GM23338 (cell line): ENCODE measurements at regions not wholly inside any gene's neighbourhood (a gene's known extent, or its start where the extent isn't known, plus 50 kb on each side); places are given as distances from the start of the nearest gene placed in this dataset.

Experiments
- ATAC-seq: fragments of 200-7000 bp; cut with Tn5 transposase; 3 replicates; pipeline ENCODE4 v1.9.1; 2020
- DNase-seq: peaks from one replicate; pipeline ENCODE4 v3.0.0-alpha.2; 2015; ENCODE audit warnings: low spot score
- H2AFZ ChIP-seq: fragments of 200-600 bp; sonication (generic); 2 replicates; pipeline ENCODE4 v1.8.0; 2016; ENCODE audit warnings: antibody characterized with exemption, mild to moderate bottlenecking, moderate library complexity
- H3F3A ChIP-seq: fragments of 200-600 bp; sonication (generic); replicated peaks from 2 replicates; pipeline ENCODE4 v1.8.0; 2017; ENCODE audit warnings: antibody characterized with exemption, mixed run types, low read depth
- H3K27ac ChIP-seq: fragments of 200-600 bp; sonication (generic); 2 replicates; pipeline ENCODE4 v1.6.1; 2016; ENCODE audit warnings: low read depth
- H3K27me3 ChIP-seq: fragments of 200-600 bp; sonication (generic); 2 replicates; pipeline ENCODE4 v1.8.0; 2016; ENCODE audit warnings: mild to moderate bottlenecking, mixed run types, moderate library complexity; ENCODE audit not compliant: insufficient read depth
- H3K36me3 ChIP-seq: fragments of 200-600 bp; sonication (generic); 2 replicates; pipeline ENCODE4 v1.8.0; 2016; ENCODE audit warnings: mild to moderate bottlenecking; ENCODE audit not compliant: insufficient read depth
- H3K4me1 ChIP-seq: fragments of 200-600 bp; sonication (generic); 2 replicates; pipeline ENCODE4 v1.8.0; 2016; ENCODE audit warnings: mild to moderate bottlenecking, moderate library complexity; ENCODE audit not compliant: insufficient read depth
- H3K4me2 ChIP-seq: fragments of 200-600 bp; sonication (generic); 2 replicates; pipeline ENCODE4 v1.7.1; 2017; ENCODE audit warnings: mixed run types
- H3K4me3 ChIP-seq: fragments of 200-600 bp; sonication (generic); 2 replicates; pipeline ENCODE4 v1.6.1; 2016; ENCODE audit warnings: mixed run types
- H3K79me2 ChIP-seq: fragments of 200-600 bp; sonication (generic); replicated peaks from 2 replicates; pipeline ENCODE4 v1.8.0; 2017; ENCODE audit warnings: mild to moderate bottlenecking; ENCODE audit not compliant: insufficient read depth
- H3K9me2 ChIP-seq: fragments of 200-600 bp; sonication (generic); 2 replicates; pipeline ENCODE4 v1.8.0; 2017; ENCODE audit not compliant: insufficient read depth
- H4K20me1 ChIP-seq: fragments of 200-600 bp; sonication (generic); replicated peaks from 2 replicates; pipeline ENCODE4 v1.8.0; 2017; ENCODE audit warnings: mild to moderate bottlenecking; ENCODE audit not compliant: insufficient read depth
- H3K27ac Mint-ChIP-seq: 2 replicates; pipeline ENCODE4 v1.8.0; 2020; ENCODE audit warnings: inconsistent platforms, mild to moderate bottlenecking, moderate library complexity, mixed read lengths
- H3K27me3 Mint-ChIP-seq: 3 replicates; pipeline ENCODE4 v1.8.0; 2022; ENCODE audit warnings: low read depth, mild to moderate bottlenecking, moderate library complexity, mixed read lengths, inconsistent platforms; ENCODE audit not compliant: insufficient read depth, poor library complexity
- H3K36me3 Mint-ChIP-seq: 3 replicates; pipeline ENCODE4 v1.8.0; 2021; ENCODE audit warnings: low read depth, mild to moderate bottlenecking, inconsistent platforms, moderate library complexity, mixed read lengths
- H3K4me1 Mint-ChIP-seq: 3 replicates; pipeline ENCODE4 v1.8.0; 2020; ENCODE audit warnings: mild to moderate bottlenecking, inconsistent platforms, mixed read lengths
- H3K4me3 Mint-ChIP-seq: 3 replicates; pipeline ENCODE4 v1.8.0; 2021; ENCODE audit warnings: moderate library complexity, mild to moderate bottlenecking, inconsistent platforms, mixed read lengths
- H3K9me3 Mint-ChIP-seq: 3 replicates; pipeline ENCODE4 v1.8.0; 2020; ENCODE audit warnings: moderate library complexity, mild to moderate bottlenecking, inconsistent platforms, mixed read lengths
- CREB1 ChIP-seq: fragments of 250-450 bp; sonication (Bioruptor Pico); IDR thresholded peaks from 2 replicates; pipeline ENCODE4 v1.5.0; 2020; ENCODE audit warnings: low read depth, mild to moderate bottlenecking, moderate library complexity
- CTCF ChIP-seq, 2 experiments: fragments of 200-600 bp in 1 of 2; sonication (generic) in 1 of 2; conservative IDR thresholded peaks; 2 replicates each; pipeline versions ENCODE4 v1.5.1 to v1.6.1; 2016 to 2017; ENCODE audit warnings: antibody characterized with exemption in 2 of 2, low read depth in 2 of 2, mild to moderate bottlenecking in 2 of 2, moderate library complexity in 1 of 2
- EZH2phosphoT487 ChIP-seq: fragments of 200-600 bp; sonication (generic); IDR thresholded peaks from one replicate; pipeline ENCODE4 v1.8.1; 2018; ENCODE audit warnings: antibody characterized with exemption; ENCODE audit not compliant: unreplicated experiment
- POLR2AphosphoS5 ChIP-seq: IDR thresholded peaks from 2 replicates; pipeline ENCODE4 v1.6.1; 2016; ENCODE audit warnings: antibody characterized with exemption, low read depth
- REST ChIP-seq: IDR thresholded peaks from one replicate; pipeline ENCODE4 v1.6.1; 2018; ENCODE audit warnings: antibody characterized with exemption; ENCODE audit not compliant: unreplicated experiment
- STAT1 ChIP-seq: IDR thresholded peaks from one replicate; pipeline ENCODE4 v1.6.1; 2016; ENCODE audit warnings: antibody characterized with exemption; ENCODE audit not compliant: unreplicated experiment
- ZNF114 ChIP-seq: fragments of 250-450 bp; sonication (Bioruptor Pico); IDR thresholded peaks from 2 replicates; pipeline ENCODE4 v1.5.0; 2020; ENCODE audit warnings: mild to moderate bottlenecking, moderate library complexity
- ZNF331 ChIP-seq: fragments of 250-450 bp; sonication (Bioruptor Pico); IDR thresholded peaks from 2 replicates; pipeline ENCODE4 v1.5.0; 2020; ENCODE audit warnings: low read depth, mild to moderate bottlenecking, moderate library complexity
- ZNF462 ChIP-seq: fragments of 250-450 bp; sonication (Bioruptor Pico); IDR thresholded peaks from 2 replicates; pipeline ENCODE4 v1.5.0; 2020; ENCODE audit warnings: mild to moderate bottlenecking, moderate library complexity

DNA sequence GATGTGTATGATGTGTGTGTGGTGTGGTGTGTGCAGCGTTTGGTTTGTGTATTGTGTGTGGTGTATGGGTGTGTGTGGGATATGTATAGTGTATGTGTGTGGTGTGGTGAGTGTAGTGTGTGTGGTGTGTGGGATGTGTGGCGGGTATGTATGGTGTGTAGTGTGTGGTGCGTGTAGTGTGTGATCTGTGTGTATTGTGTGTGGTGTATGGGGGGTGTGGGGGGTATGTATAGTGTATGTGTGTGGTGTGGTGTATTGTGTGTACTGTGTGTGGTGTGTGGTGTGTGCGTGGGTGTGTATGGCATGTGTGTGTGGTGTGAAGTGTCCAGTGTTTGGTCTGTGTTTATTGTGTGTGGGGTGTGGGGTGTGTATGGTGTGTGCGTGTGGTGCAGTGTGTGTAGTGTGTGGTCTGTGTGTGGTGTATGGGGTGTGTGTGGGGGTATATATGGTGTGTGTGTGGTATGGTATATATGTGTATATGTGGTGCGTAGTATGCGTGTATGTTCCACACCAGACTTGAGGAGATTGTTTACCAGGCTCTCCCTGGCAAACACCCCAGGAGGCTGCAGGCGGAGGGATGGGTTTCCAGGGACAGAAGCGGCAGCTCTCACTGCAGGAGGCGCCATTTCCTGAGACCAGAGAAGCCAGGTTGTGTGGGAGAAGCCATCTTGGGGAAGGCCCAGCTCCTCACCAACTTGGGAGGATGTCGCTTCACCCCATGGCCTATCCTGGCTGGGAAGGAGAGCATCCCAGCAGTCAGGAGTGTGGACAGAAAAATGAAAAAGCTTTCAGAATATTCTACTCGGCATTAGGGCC lies 138.1 kb downstream of the NXNL2 start:
- DNase-seq (peak; percentile 50), ATAC-seq (0 out of 3 replicates have a peak, but pooled peaks have one; percentile 34)
- Mint-ChIP-seq H3K36me3 (no peaks in the 10 kb centered on the region), H3K27me3 (peaks cover 2% of the 10 kb centered on the region), H3K4me3 (no peak overlapping the region), H3K27ac (no peak overlapping the region), H3K4me1 (no peaks in the 10 kb centered on the region), H3K9me3 (peaks cover 6% of the 10 kb centered on the region)
- H3K27ac ChIP-seq, result no peak overlapping the region
- 0 out of 2 replicates have a peak overlapping the region, but pooled peaks have one; percentile 52 for H2AFZ ChIP-seq
- no peaks in the 10 kb centered on the region for H3K36me3 ChIP-seq
- H3F3A ChIP-seq, result no peaks in the 10 kb centered on the region
- TF ChIP-seq EZH2phosphoT487 (no peak), CTCF (conservative IDR thresholded peaks at IDR 0.05; ENCODE audit: low read depth in 2 of 2) (peak; percentile 26 to 53; a peak in 3 of 4 replicates)
- no peak overlapping the region for H3K4me3 ChIP-seq
- H3K9me2 ChIP-seq, result peaks cover 7% of the 10 kb centered on the region; the same call in 1 of the 2 replicates
- H3K4me2 ChIP-seq, result no peak overlapping the region
- H3K79me2 ChIP-seq, result no peaks in the 10 kb centered on the region
- no peaks in the 10 kb centered on the region for H3K4me1 ChIP-seq
- H4K20me1 ChIP-seq, result no peaks in the 10 kb centered on the region
- H3K27me3 ChIP-seq, result no peaks in the 10 kb centered on the region

DNA sequence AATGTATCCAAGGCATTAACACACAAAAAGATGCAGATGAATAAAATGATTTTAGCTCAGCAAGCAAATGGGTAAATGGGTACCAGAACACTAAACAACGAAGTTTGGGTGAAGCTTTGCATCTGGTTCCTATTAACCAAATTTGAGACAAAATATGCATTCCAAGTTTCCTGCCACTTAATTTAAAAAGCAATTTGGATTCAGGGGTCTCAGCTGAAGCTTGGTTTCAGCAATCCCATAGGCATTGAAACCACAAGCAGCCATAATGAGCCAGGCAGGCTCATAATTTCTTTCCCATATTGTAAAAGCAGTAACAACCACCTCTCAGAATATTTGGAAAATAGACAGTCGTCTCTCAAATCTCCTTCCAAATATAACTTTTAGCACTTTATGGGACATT lies 138.9 kb downstream of the NXNL2 start:
- H3K36me3 Mint-ChIP-seq, result no peaks in the 10 kb centered on the region
- DNase-seq (no peak), ATAC-seq (no peak)
- H3K79me2 ChIP-seq, result no peaks in the 10 kb centered on the region
- H3K9me3 Mint-ChIP-seq, result peaks cover 6% of the 10 kb centered on the region
- no peaks in the 10 kb centered on the region for H3K4me1 ChIP-seq
- H4K20me1 ChIP-seq, result no peaks in the 10 kb centered on the region
- no peak overlapping the region for H3K27ac Mint-ChIP-seq
- no peak overlapping the region for H3K4me3 Mint-ChIP-seq
- H3K27me3 ChIP-seq, result no peaks in the 10 kb centered on the region
- H3K4me2 ChIP-seq, result no peak overlapping the region
- no peak overlapping the region for H3K27ac ChIP-seq
- H3K27me3 Mint-ChIP-seq, result peaks cover 2% of the 10 kb centered on the region
- H3K9me2 ChIP-seq, result peaks cover 7% of the 10 kb centered on the region; the same call in 1 of the 2 replicates
- no peak overlapping the region for H3K4me3 ChIP-seq
- H2AFZ ChIP-seq, result 0 out of 2 replicates have a peak overlapping the region, but pooled peaks have one; percentile 52
- no peaks in the 10 kb centered on the region for H3F3A ChIP-seq
- H3K4me1 Mint-ChIP-seq, result no peaks in the 10 kb centered on the region
- H3K36me3 ChIP-seq, result no peaks in the 10 kb centered on the region
- TF ChIP-seq POLR2AphosphoS5 (no peak), ZNF114 (no peak), EZH2phosphoT487 (no peak), CREB1 (CRISPR knock-in tag) (no peak), ZNF462 (no peak), REST (no peak), STAT1 (no peak), ZNF331 (CRISPR knock-in tag) (no peak)
